Mucosa of rectum (tissue), 2 donors: ENCODE measurements at regions not wholly inside any gene's neighbourhood (a gene's known extent, or its start where the extent isn't known, plus 50 kb on each side); places are given as distances from the start of the nearest gene placed in this dataset.
"Not testable (repeated sequence)": the region's sequence is repeated elsewhere in the genome, so short reads cannot be mapped to it uniquely, and the experiment has no call there.

Experiments used
- H3K27ac ChIP-seq, 2 donors: one replicate each; pipeline ENCODE4 v1.7.0; 2013; ENCODE audit warnings: inconsistent platforms in 2 of 2, low read depth in 2 of 2, low read length in 2 of 2
- H3K27me3 ChIP-seq, 2 donors: one replicate each; pipeline ENCODE4 v1.7.0; 2013; ENCODE audit warnings: low read length in 2 of 2; ENCODE audit not compliant: control insufficient read depth in 2 of 2, insufficient read depth in 2 of 2
- H3K36me3 ChIP-seq, 2 donors: one replicate each; pipeline ENCODE4 v1.7.0; 2013; ENCODE audit warnings: low read length in 2 of 2; ENCODE audit not compliant: control insufficient read depth in 2 of 2, insufficient read depth in 2 of 2
- H3K4me1 ChIP-seq, 2 donors: one replicate each; pipeline ENCODE4 v1.7.0; 2013; ENCODE audit warnings: low read length in 2 of 2, mild to moderate bottlenecking in 1 of 2; ENCODE audit not compliant: control insufficient read depth in 2 of 2, insufficient read depth in 2 of 2
- H3K4me3 ChIP-seq, 2 donors: one replicate each; pipeline ENCODE4 v1.7.0; 2013; ENCODE audit warnings: low read length in 2 of 2
- H3K9ac ChIP-seq, 2 donors: one replicate each; pipeline ENCODE4 v1.7.0; 2013; ENCODE audit warnings: low read length in 2 of 2, low read depth in 1 of 2, mild to moderate bottlenecking in 1 of 2
- H3K9me3 ChIP-seq, 2 donors: one replicate each; pipeline ENCODE4 v1.7.0; 2013; ENCODE audit warnings: low read length in 2 of 2; ENCODE audit not compliant: control insufficient read depth in 2 of 2
- donor health status: healthy.
- donor health status: Normal muscosa, but diverticular disease.

GRCh38 chr5:101561018-101561417 is 657.9 kb upstream of the ST8SIA4 start:
- Histone ChIP-seq H3K9ac (no peak overlapping the region), H3K4me1 (no peaks in the 10 kb centered on the region), H3K27ac (no peak overlapping the region), H3K27me3 (no peaks in the 10 kb centered on the region), H3K4me3 (no peak overlapping the region), H3K9me3 (no peaks in the 10 kb centered on the region), H3K36me3 (no peaks in the 10 kb centered on the region)

- H3K27ac ChIP-seq, result no peak overlapping the region
- H3K9ac ChIP-seq, result no peak overlapping the region
- no peak overlapping the region for H3K4me3 ChIP-seq
- no peaks in the 10 kb centered on the region for H3K27me3 ChIP-seq
- H3K4me1 ChIP-seq, result no peaks in the 10 kb centered on the region
- H3K9me3 ChIP-seq, result no peaks in the 10 kb centered on the region
- no peaks in the 10 kb centered on the region for H3K36me3 ChIP-seq
Measured at GRCh38 chr5:101543780-101544179, 640.7 kb upstream of the ST8SIA4 start.

- Histone ChIP-seq H3K27me3 (no peaks in the 10 kb centered on the region), H3K27ac (no peak overlapping the region), H3K9me3 (no peaks in the 10 kb centered on the region), H3K9ac (no peak overlapping the region), H3K4me3 (no peak overlapping the region), H3K36me3 (no peaks in the 10 kb centered on the region), H3K4me1 (no peaks in the 10 kb centered on the region)
Measured at GRCh38 chr5:101539315-101539714, 636.2 kb upstream of the ST8SIA4 start.

GRCh38 chr5:101535626-101536025 is 632.5 kb upstream of the ST8SIA4 start:
- Histone ChIP-seq H3K27me3 (no peaks in the 10 kb centered on the region), H3K4me3 (no peak overlapping the region), H3K36me3 (no peaks in the 10 kb centered on the region), H3K27ac (no peak overlapping the region), H3K9me3 (no peaks in the 10 kb centered on the region), H3K4me1 (no peaks in the 10 kb centered on the region), H3K9ac (no peak overlapping the region)

- Histone ChIP-seq H3K9me3 (no peaks in the 10 kb centered on the region), H3K27ac (no peak overlapping the region), H3K4me1 (no peaks in the 10 kb centered on the region), H3K27me3 (no peaks in the 10 kb centered on the region), H3K9ac (no peak overlapping the region), H3K4me3 (no peak overlapping the region), H3K36me3 (no peaks in the 10 kb centered on the region)
Measured at GRCh38 chr5:101534491-101535110, 631.5 kb upstream of the ST8SIA4 start.

GRCh38 chr5:101532430-101532829 is 629.3 kb upstream of the ST8SIA4 start:
- Histone ChIP-seq H3K9ac (no peak overlapping the region), H3K4me3 (no peak overlapping the region)

GRCh38 chr5:101531026-101531425 is 627.9 kb upstream of the ST8SIA4 start:
- no peaks in the 10 kb centered on the region for H3K27me3 ChIP-seq
- no peak overlapping the region for H3K27ac ChIP-seq
- no peak overlapping the region for H3K4me3 ChIP-seq
- H3K4me1 ChIP-seq, result no peaks in the 10 kb centered on the region
- no peaks in the 10 kb centered on the region for H3K36me3 ChIP-seq
- no peak overlapping the region for H3K9ac ChIP-seq
- H3K9me3 ChIP-seq, result no peaks in the 10 kb centered on the region

More at GRCh38 chr5:101532430-101532829, 629.3 kb upstream of the ST8SIA4 start:
- H3K36me3 ChIP-seq, result no peaks in the 10 kb centered on the region
- no peak overlapping the region for H3K27ac ChIP-seq
- H3K4me1 ChIP-seq, result no peaks in the 10 kb centered on the region
- no peaks in the 10 kb centered on the region for H3K27me3 ChIP-seq
- no peaks in the 10 kb centered on the region for H3K9me3 ChIP-seq

GRCh38 chr5:101529094-101529493 is 626.0 kb upstream of the ST8SIA4 start:
- not testable (repeated sequence) for H3K9me3 ChIP-seq, H3K27me3 ChIP-seq, H3K27ac ChIP-seq, H3K36me3 ChIP-seq, H3K9ac ChIP-seq, H3K4me3 ChIP-seq, H3K4me1 ChIP-seq

GRCh38 chr5:101520417-101520816 is 617.3 kb upstream of the ST8SIA4 start:
- H3K27ac ChIP-seq, result no peak overlapping the region
- peaks cover 0 to 7% of the 10 kb centered on the region in 2 donors for H3K9me3 ChIP-seq
- no peaks in the 10 kb centered on the region for H3K27me3 ChIP-seq
- H3K4me3 ChIP-seq, result no peak overlapping the region
- H3K4me1 ChIP-seq, result no peaks in the 10 kb centered on the region
- H3K36me3 ChIP-seq, result no peaks in the 10 kb centered on the region
- H3K9ac ChIP-seq, result no peak overlapping the region

- no peaks in the 10 kb centered on the region for H3K36me3 ChIP-seq
- no peak overlapping the region for H3K27ac ChIP-seq
- H3K27me3 ChIP-seq, result no peaks in the 10 kb centered on the region
- no peak overlapping the region for H3K9ac ChIP-seq
- H3K4me3 ChIP-seq, result no peak overlapping the region
- H3K4me1 ChIP-seq, result no peaks in the 10 kb centered on the region
- H3K9me3 ChIP-seq, result peaks cover 0 to 10% of the 10 kb centered on the region in 2 donors
Measured at GRCh38 chr5:101517795-101518194, 614.7 kb upstream of the ST8SIA4 start.

- H3K36me3 ChIP-seq, result no peaks in the 10 kb centered on the region
- no peaks in the 10 kb centered on the region for H3K27me3 ChIP-seq
- no peak overlapping the region for H3K27ac ChIP-seq
- no peak overlapping the region for H3K4me3 ChIP-seq
- H3K9me3 ChIP-seq, result peaks cover 0 to 7% of the 10 kb centered on the region in 2 donors
- no peaks in the 10 kb centered on the region for H3K4me1 ChIP-seq
- H3K9ac ChIP-seq, result no peak overlapping the region
Measured at GRCh38 chr5:101515721-101516120, 612.6 kb upstream of the ST8SIA4 start.
